H7 (cell line): ENCODE measurements at regions not wholly inside any gene's neighbourhood (a gene's known extent, or its start where the extent isn't known, plus 50 kb on each side); places are given as distances from the start of the nearest gene placed in this dataset.

Experiments
- DNase-seq: peaks from one replicate; pipeline ENCODE4 v3.0.0; 2012
- H3K27me3 ChIP-seq: 2 replicates; pipeline ENCODE4 v1.6.0; 2011; ENCODE audit warnings: mild to moderate bottlenecking, low read length; ENCODE audit not compliant: control insufficient read depth, insufficient read depth
- H3K36me3 ChIP-seq: replicated peaks from 2 replicates; pipeline ENCODE4 v1.5.1; 2011; ENCODE audit warnings: low read length; ENCODE audit not compliant: control insufficient read depth, insufficient read depth
- H3K4me3 ChIP-seq: 2 replicates; pipeline ENCODE4 v1.5.1; 2011; ENCODE audit warnings: low read depth, mild to moderate bottlenecking, control low read depth, low read length, moderate library complexity; ENCODE audit not compliant: insufficient read depth

- Histone ChIP-seq H3K27me3 (no peaks in the 10 kb centered on the region), H3K4me3 (no peak overlapping the region), H3K36me3 (no peaks in the 10 kb centered on the region)
- DNase-seq = no peak
These were observed 289.1 kb downstream of the TRIB2 start for GRCh38 chr2:13005761-13006335.

GRCh38 chr2:13006426-13006825 is 289.7 kb downstream of the TRIB2 start:
- Histone ChIP-seq H3K4me3 (no peak overlapping the region), H3K27me3 (no peaks in the 10 kb centered on the region)
- no peak for DNase-seq

GRCh38 chr2:13006829-13007717 is 290.3 kb downstream of the TRIB2 start:
- Histone ChIP-seq H3K36me3 (no peaks in the 10 kb centered on the region), H3K27me3 (no peaks in the 10 kb centered on the region), H3K4me3 (no peak overlapping the region)
- DNase-seq = peak; percentile 37

More at GRCh38 chr2:13006426-13006825, 289.7 kb downstream of the TRIB2 start:
- no peaks in the 10 kb centered on the region for H3K36me3 ChIP-seq

- Histone ChIP-seq H3K4me3 (no peak overlapping the region), H3K27me3 (no peaks in the 10 kb centered on the region), H3K36me3 (no peaks in the 10 kb centered on the region)
- no peak for DNase-seq
These were observed 292.4 kb downstream of the TRIB2 start for GRCh38 chr2:13009027-13009642.

- Histone ChIP-seq H3K27me3 (no peaks in the 10 kb centered on the region), H3K36me3 (no peaks in the 10 kb centered on the region), H3K4me3 (no peak overlapping the region)
- DNase-seq = no peak
These were observed 293.5 kb downstream of the TRIB2 start for GRCh38 chr2:13010283-13010682.

- no peaks in the 10 kb centered on the region for H3K27me3 ChIP-seq
- DNase-seq = no peak
- H3K4me3 ChIP-seq = no peak overlapping the region
- no peaks in the 10 kb centered on the region for H3K36me3 ChIP-seq
These were observed 298.0 kb downstream of the TRIB2 start for GRCh38 chr2:13014783-13015182.

GRCh38 chr2:13015532-13016320 is 299.0 kb downstream of the TRIB2 start:
- H3K4me3 ChIP-seq = no peak overlapping the region

GRCh38 chr2:13018490-13018889 is 301.8 kb downstream of the TRIB2 start:
- no peak for DNase-seq
- Histone ChIP-seq H3K4me3 (no peak overlapping the region), H3K36me3 (no peaks in the 10 kb centered on the region), H3K27me3 (no peaks in the 10 kb centered on the region)

More at GRCh38 chr2:13015532-13016320, 299.0 kb downstream of the TRIB2 start:
- Histone ChIP-seq H3K36me3 (no peaks in the 10 kb centered on the region), H3K27me3 (no peaks in the 10 kb centered on the region)
- no peak for DNase-seq

- Histone ChIP-seq H3K27me3 (no peaks in the 10 kb centered on the region), H3K36me3 (no peaks in the 10 kb centered on the region), H3K4me3 (no peak overlapping the region)
- no peak for DNase-seq
These were observed 303.0 kb downstream of the TRIB2 start for GRCh38 chr2:13019781-13020180.

GRCh38 chr2:13020469-13020868 is 303.7 kb downstream of the TRIB2 start:
- Histone ChIP-seq H3K4me3 (no peak overlapping the region), H3K27me3 (no peaks in the 10 kb centered on the region), H3K36me3 (no peaks in the 10 kb centered on the region)
- DNase-seq = no peak

- no peak for DNase-seq
- H3K27me3 ChIP-seq = no peaks in the 10 kb centered on the region
- no peaks in the 10 kb centered on the region for H3K36me3 ChIP-seq
- no peak overlapping the region for H3K4me3 ChIP-seq
These were observed 304.8 kb downstream of the TRIB2 start for GRCh38 chr2:13021470-13021957.

GRCh38 chr2:13030606-13031005 is 313.9 kb downstream of the TRIB2 start:
- H3K36me3 ChIP-seq = no peaks in the 10 kb centered on the region
- DNase-seq = no peak
- no peaks in the 10 kb centered on the region for H3K27me3 ChIP-seq
- no peak overlapping the region for H3K4me3 ChIP-seq

- DNase-seq = no peak
- Histone ChIP-seq H3K27me3 (no peaks in the 10 kb centered on the region), H3K36me3 (no peaks in the 10 kb centered on the region), H3K4me3 (no peak overlapping the region)
These were observed 318.1 kb downstream of the TRIB2 start for GRCh38 chr2:13034861-13035260.

- no peak for DNase-seq
- no peak overlapping the region for H3K4me3 ChIP-seq
- no peaks in the 10 kb centered on the region for H3K27me3 ChIP-seq
- no peaks in the 10 kb centered on the region for H3K36me3 ChIP-seq
These were observed 319.1 kb downstream of the TRIB2 start for GRCh38 chr2:13035866-13036265.
